KOPT-K1 (cell line): ENCODE measurements at regions not wholly inside any gene's neighbourhood (a gene's known extent, or its start where the extent isn't known, plus 50 kb on each side); places are given as distances from the start of the nearest gene placed in this dataset.
A peak's percentile ranks its signal among the peaks of the same experiment; 100 is the strongest.

ENCODE experiments used
- H3K27ac ChIP-seq: fragments of 200-600 bp; sonication (generic); 2 replicates; pipeline ENCODE4 v1.5.1; 2016; ENCODE audit warnings: antibody characterized with exemption, mild to moderate bottlenecking, low read depth, low read length; ENCODE audit not compliant: poor library complexity, severe bottlenecking
- H3K36me3 ChIP-seq: fragments of 200-600 bp; sonication (generic); 2 replicates; pipeline ENCODE4 v1.5.1; 2017; ENCODE audit warnings: antibody characterized with exemption, mild to moderate bottlenecking, low read length, moderate library complexity; ENCODE audit not compliant: insufficient read depth
- H3K9me3 ChIP-seq: fragments of 200-600 bp; sonication (generic); 2 replicates; pipeline ENCODE4 v1.5.1; 2017; ENCODE audit warnings: antibody characterized with exemption, low read length, mild to moderate bottlenecking; ENCODE audit not compliant: insufficient read depth, poor library complexity, severe bottlenecking

DNA sequence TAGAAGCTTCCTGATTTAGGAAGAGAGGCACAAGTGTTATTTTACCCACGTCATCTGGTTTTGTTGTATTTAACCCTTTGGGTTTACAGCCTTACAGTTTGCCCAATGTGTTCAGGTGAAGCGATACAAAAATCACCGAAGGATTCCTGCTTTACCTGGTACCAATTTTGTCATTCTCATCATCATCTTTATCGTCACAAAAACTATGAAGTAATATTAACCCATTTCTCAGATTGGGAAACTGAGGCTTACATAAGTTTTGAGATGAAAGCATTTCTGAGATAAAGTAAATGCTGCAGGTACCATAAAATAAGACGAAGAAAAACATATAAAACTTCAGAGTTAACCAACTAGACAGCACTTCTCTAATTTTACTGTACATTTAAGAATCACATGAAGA, 370.6 kb upstream of the OR4E1 start:
- Histone ChIP-seq H3K9me3 (no peaks in the 10 kb centered on the region), H3K36me3 (no peaks in the 10 kb centered on the region), H3K27ac (no peak overlapping the region)

DNA sequence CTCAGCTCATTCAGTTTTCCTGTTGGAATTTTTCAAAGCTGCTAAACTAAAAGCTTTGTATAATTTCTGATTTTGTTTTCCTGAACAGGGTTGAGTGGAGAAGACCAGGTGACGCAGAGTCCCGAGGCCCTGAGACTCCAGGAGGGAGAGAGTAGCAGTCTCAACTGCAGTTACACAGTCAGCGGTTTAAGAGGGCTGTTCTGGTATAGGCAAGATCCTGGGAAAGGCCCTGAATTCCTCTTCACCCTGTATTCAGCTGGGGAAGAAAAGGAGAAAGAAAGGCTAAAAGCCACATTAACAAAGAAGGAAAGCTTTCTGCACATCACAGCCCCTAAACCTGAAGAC, 367.1 kb upstream of the OR4E1 start:
- no peaks in the 10 kb centered on the region for H3K36me3 ChIP-seq
- no peaks in the 10 kb centered on the region for H3K9me3 ChIP-seq
- H3K27ac ChIP-seq, result peak overlapping the region; percentile 35

DNA sequence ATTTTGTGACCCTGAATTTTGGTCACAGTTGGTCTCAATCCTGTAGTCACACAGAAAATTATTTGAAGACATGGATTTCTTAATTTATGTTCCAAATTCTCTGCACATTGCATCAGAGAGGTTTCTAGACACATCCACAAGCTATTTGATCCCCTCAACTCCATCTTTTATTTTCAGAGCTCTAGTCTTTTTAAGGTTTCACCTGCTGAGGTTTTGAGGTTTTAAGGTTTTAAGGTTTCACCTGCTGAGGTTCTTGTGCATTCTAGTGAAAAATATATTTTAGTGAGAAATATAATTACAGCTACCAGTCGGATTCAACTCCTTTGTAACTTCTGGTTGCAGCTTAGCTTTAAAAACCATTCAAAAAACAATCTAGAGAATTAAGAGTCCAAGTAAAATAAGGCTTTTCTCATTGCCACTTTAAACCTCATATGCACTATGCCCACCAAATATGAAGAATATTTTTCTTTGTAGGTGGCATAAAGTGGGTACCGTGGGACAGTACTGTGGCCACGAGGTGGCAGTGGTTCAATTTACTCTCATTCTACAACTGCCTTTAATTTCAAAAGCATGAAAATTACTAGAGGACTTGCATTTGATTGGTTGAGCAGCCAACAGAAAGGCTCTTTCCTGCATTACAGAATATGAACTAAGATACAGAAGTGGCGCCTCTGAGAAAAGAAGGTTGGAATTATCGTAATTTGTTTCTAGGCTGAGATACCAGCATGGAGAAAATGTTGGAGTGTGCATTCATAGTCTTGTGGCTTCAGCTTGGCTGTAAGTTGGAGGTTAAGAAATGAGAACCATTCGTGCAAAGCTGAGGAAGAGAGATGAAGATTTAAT, 366.5 kb upstream of the OR4E1 start:
- H3K27ac ChIP-seq, result peak overlapping the region; percentile 35
- H3K9me3 ChIP-seq, result no peaks in the 10 kb centered on the region
- H3K36me3 ChIP-seq, result no peaks in the 10 kb centered on the region

DNA sequence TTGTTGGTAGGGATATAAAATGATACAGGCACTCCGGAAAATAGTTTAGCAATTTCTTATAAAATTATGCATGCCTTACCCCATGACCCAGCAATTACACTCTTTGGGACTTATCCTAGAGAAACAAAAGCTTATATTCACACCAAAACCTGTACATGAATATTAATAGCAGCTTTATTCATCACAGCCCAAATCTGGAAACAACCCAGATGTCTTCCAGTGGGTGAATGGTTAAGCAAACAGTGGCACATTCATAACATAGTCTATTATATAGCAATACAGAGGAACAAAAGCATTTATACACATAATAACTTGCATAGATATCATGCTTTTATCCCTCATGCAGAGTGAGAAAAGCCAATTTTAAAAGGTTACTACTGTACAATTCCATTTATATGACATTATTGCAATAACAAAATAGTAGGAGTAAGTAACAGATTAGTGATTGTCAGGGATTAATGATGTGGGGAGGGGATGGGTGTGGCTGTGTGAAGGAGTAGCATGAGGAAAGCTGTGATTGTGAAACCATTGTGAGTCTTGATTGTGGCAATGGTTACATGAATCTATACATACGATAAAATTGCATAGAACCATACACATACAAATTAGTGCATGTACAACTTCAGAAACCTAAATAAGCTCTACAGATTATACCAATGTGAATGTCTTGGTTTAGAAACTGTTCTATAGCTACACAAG, 363.1 kb upstream of the OR4E1 start:
- no peaks in the 10 kb centered on the region for H3K9me3 ChIP-seq

DNA sequence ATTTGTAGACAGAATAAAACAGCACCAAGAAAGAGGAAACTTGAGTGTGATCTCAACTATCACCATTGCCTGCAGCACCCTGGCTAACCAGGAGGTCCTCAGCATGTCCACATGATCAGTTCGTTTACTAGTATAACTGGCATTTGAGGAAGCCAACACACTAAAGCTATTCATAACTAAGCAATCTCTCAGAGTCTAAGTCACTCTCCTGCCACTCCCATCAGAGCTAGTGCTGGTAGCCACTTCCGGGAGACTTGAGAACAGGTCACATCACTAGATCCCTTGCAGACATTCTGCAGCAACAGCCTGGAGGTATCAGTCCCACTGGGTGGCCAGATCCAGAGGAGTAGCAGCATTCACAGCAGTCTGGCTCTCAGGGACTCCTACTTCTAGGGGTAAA, 352.9 kb upstream of the OR4E1 start:
- Histone ChIP-seq H3K27ac (peak overlapping the region; percentile 35), H3K9me3 (no peaks in the 10 kb centered on the region), H3K36me3 (no peaks in the 10 kb centered on the region)

More for the DNA sequence above, 363.1 kb upstream of the OR4E1 start:
- Histone ChIP-seq H3K27ac (no peak overlapping the region), H3K36me3 (no peaks in the 10 kb centered on the region)

DNA sequence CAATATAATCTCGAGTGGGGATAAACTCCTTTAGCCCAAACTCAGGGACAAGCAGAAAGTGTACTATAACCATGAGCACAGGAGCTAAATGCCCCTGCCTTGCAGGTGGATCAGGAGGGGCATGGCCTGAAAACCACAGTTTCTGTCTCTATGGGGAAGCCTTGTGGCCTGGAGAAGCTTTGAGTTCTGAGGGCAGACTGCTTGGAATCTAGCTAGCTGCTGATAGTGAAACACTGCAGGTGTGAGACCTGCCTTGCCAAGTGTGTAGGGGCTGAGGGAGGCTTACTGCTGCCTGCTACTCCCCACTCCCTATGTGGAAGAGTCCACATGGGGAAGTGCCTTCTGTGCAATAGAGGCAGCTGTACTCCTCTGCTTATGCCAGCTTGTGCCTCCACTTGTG, 352.3 kb upstream of the OR4E1 start:
- no peaks in the 10 kb centered on the region for H3K36me3 ChIP-seq
- no peaks in the 10 kb centered on the region for H3K9me3 ChIP-seq
- peak overlapping the region; percentile 35 for H3K27ac ChIP-seq

DNA sequence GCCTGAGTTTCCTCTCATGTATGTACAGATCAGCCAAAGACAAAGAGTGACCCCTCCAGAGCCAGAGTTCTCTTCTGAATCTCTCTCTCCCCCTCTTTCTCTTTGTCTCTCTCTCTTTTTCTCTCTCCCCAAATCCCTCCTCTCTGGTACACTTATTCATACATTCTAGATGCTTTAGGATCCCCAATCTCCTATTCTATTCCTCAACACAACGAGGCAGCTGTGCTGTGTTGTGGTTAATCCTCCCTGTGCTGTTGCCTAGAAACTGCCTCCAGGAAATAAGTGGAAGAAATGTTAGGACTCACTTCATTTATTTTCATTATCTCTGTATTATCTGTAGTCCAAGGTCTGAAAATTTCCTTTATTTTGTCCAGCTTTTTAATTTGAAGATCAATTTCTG, 350.5 kb upstream of the OR4E1 start:
- no peak overlapping the region for H3K27ac ChIP-seq
- H3K9me3 ChIP-seq, result no peaks in the 10 kb centered on the region
- no peaks in the 10 kb centered on the region for H3K36me3 ChIP-seq

DNA sequence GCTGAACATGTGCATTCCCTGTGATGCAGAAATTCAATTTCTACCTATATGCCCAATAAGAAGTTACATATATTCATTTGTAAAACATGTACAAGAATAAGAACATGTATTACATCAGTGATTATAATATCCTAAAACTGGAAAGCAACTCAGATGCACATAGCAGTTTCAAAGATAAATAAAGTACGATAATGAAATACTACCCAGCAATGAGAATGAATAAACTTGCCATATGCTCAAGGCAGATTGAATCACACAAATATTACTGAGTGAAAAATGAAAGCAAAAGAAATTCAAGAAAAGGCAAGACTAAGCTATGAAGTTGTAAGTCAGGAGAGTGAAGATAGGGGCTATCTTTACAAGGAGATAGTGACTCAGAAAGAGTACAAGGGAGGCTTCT, 345.3 kb upstream of the OR4E1 start:
- Histone ChIP-seq H3K9me3 (no peaks in the 10 kb centered on the region), H3K27ac (no peak overlapping the region), H3K36me3 (no peaks in the 10 kb centered on the region)

DNA sequence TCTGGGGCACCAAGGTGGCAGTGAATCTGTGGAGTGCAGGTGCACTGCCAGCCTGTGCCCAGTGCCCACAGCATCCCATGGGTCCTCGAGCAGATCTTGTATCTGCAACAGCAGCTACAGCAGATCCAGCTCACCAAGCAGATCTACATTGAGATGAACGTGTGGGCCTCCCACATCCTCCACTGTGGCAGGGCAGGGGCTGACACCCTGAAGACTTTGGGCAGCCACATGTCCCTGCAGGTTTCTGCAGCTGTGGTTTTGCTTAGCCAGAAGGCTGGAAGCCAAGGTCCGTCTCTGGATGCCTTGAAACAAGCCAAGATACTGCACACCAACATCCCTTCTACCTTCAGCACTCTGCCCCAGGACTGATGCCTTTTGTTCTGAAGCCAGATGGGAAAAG, 338.8 kb upstream of the OR4E1 start:
- Histone ChIP-seq H3K9me3 (peaks cover 2% of the 10 kb centered on the region), H3K27ac (no peak overlapping the region), H3K36me3 (no peaks in the 10 kb centered on the region)

DNA sequence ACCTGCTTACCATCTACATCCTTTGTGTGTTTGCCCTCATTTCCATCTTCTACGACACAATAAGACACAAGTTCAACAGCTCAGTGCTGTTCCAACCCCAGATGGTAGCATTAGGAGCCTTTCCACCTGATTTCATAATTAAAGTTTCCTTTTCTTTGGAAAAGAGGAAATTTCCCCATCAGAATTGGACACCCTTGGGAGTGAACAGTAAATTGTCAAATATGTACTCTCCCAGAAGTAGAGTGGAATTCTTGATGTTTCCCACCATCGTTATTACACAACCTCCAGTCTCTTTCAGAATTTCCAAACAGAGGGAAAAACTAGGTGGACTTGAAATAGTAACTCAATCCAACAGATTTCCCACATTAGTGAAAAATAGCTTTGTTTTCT, 337.6 kb upstream of the OR4E1 start:
- Histone ChIP-seq H3K27ac (no peak overlapping the region), H3K36me3 (no peaks in the 10 kb centered on the region), H3K9me3 (peaks cover 4% of the 10 kb centered on the region)

DNA sequence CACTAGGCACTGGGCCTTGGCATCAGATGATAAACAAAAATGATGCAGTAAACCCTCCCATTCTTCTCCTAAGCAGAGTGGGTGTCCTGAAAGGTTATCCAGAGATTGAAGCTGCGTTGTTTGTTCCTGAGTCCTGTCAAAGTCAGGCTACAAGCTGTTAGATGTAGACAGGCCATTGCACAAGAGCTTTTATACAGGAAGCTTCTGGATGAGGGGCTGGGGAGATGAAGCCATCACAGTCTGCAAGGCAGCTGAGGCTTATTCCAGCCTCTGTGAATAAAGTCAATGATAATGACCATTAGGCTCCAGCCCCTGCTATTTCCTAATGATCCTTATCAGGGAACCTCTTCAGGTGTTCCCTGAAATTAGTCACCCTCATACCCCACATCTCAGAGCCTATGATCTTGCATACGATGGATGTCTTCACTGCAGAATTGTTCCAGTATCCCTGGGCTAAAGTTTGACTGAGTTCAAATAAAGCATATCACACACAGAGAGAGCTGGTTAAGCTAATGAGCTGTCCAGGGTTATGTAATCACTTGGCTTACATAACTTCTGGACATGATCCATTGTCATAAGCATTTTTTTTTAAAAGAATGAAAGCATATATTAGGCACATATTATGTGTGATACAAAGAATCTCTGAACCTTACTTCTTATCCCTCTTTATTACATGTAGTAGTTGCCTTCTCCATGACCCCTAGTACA, 337.1 kb upstream of the OR4E1 start:
- Histone ChIP-seq H3K27ac (no peak overlapping the region), H3K36me3 (no peaks in the 10 kb centered on the region), H3K9me3 (peaks cover 4% of the 10 kb centered on the region)

DNA sequence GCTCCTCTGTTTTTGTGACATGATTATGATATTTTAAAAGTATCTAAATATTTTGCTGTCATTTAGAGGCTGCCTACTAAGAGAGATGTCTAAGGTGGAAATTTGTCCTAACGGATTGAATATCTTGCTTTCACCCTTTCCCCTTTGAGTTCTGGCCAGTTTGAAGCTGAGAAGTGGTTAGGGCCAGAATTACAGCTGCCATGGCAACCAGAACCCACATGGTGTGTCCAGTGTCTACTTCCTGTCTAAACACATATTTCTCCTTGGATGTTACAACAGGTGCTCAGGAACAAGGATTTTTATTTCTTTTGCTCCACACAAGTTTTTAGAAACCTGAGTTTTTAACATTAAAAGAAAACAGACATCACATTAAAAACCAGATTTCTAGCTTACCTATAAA, 335.1 kb upstream of the OR4E1 start:
- Histone ChIP-seq H3K36me3 (no peaks in the 10 kb centered on the region), H3K9me3 (peaks cover 4% of the 10 kb centered on the region), H3K27ac (no peak overlapping the region)

DNA sequence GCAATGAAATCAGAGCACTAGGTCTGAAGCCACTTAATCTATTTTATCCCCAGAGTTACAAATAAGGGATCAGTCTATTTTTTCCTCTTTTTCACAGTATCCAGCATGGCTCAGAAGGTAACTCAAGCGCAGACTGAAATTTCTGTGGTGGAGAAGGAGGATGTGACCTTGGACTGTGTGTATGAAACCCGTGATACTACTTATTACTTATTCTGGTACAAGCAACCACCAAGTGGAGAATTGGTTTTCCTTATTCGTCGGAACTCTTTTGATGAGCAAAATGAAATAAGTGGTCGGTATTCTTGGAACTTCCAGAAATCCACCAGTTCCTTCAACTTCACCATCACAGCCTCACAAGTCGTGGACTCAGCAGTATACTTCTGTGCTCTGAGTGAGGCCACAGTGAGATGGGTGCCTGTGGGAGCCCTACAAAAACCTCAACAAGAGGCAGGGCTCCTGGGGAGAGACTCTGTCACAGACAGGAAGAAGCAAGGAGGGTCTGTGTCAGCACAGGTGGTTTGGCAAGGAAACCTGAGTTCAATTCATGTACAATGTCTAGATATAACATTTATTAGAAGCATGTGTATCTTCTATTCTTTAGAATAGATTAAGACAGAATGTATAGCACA, 334.3 kb upstream of the OR4E1 start:
- Histone ChIP-seq H3K27ac (peak overlapping the region; percentile 17), H3K36me3 (no peaks in the 10 kb centered on the region), H3K9me3 (peaks cover 4% of the 10 kb centered on the region)

DNA sequence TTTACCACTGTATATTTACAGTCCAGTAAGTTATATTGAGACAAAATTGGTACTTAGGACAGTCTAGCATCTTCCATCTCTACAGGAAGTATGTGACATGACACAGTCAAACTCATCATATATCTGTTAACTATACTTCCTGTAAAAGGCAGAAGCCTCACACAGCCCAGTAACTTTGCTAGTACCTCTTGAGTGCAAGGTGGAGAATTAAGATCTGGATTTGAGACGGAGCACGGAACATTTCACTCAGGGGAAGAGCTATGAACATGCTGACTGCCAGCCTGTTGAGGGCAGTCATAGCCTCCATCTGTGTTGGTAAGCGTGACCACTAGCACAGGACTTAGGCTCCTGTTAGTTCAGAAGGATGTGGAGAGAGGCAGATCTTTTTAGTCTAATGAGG, 333.7 kb upstream of the OR4E1 start:
- Histone ChIP-seq H3K36me3 (no peaks in the 10 kb centered on the region), H3K27ac (peak overlapping the region; percentile 17), H3K9me3 (peaks cover 4% of the 10 kb centered on the region)

DNA sequence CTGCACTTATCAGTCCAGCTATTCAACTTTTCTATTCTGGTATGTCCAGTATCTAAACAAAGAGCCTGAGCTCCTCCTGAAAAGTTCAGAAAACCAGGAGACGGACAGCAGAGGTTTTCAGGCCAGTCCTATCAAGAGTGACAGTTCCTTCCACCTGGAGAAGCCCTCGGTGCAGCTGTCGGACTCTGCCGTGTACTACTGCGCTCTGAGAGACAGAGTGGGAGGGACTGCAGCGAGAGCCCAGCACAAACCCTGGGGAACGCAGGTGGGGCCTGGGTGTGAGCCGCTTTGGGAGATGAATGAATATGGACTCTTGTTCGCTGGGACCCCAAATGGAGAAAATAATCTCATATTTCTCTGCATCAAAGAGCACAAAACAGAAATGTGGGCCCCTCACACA, 329.8 kb upstream of the OR4E1 start:
- Histone ChIP-seq H3K9me3 (peaks cover 4% of the 10 kb centered on the region), H3K36me3 (no peaks in the 10 kb centered on the region), H3K27ac (peak overlapping the region; percentile 69)
